Skeletal muscle satellite cell (primary cell): ENCODE measurements at regions not wholly inside any gene's neighbourhood (a gene's known extent, or its start where the extent isn't known, plus 50 kb on each side); places are given as distances from the start of the nearest gene placed in this dataset.

Experiments used
- H3K27me3 ChIP-seq: 2 replicates; pipeline ENCODE4 v1.7.0; 2013; ENCODE audit warnings: low read length; ENCODE audit not compliant: control insufficient read depth, insufficient read depth
- H3K36me3 ChIP-seq: 2 replicates; pipeline ENCODE4 v1.7.0; 2013; ENCODE audit warnings: mild to moderate bottlenecking, control low read depth, low read length; ENCODE audit not compliant: insufficient read depth
- H3K4me1 ChIP-seq: 2 replicates; pipeline ENCODE4 v1.7.0; 2013; ENCODE audit warnings: low read length; ENCODE audit not compliant: control insufficient read depth, insufficient read depth
- H3K4me2 ChIP-seq: 2 replicates; pipeline ENCODE4 v1.7.0; 2013; ENCODE audit warnings: mild to moderate bottlenecking, low read length
- H3K4me3 ChIP-seq: 2 replicates; pipeline ENCODE4 v1.7.0; 2013; ENCODE audit warnings: low read length
- H3K9ac ChIP-seq: 2 replicates; pipeline ENCODE4 v1.7.0; 2013; ENCODE audit warnings: mild to moderate bottlenecking, low read depth, low read length, moderate library complexity
- H3K9me3 ChIP-seq: replicated peaks from 2 replicates; pipeline ENCODE4 v1.7.0; 2013; ENCODE audit warnings: mild to moderate bottlenecking, control low read depth, low read length

GRCh38 chr12:28622406-28622805, 432.1 kb downstream of the CCDC91 start:
- H3K4me1 ChIP-seq = no peaks in the 10 kb centered on the region
- peaks cover 6% of the 10 kb centered on the region for H3K27me3 ChIP-seq
- H3K4me3 ChIP-seq = no peak overlapping the region
- no peaks in the 10 kb centered on the region for H3K9me3 ChIP-seq
- H3K9ac ChIP-seq = no peak overlapping the region
- no peaks in the 10 kb centered on the region for H3K36me3 ChIP-seq
- no peak overlapping the region for H3K4me2 ChIP-seq

DNA sequence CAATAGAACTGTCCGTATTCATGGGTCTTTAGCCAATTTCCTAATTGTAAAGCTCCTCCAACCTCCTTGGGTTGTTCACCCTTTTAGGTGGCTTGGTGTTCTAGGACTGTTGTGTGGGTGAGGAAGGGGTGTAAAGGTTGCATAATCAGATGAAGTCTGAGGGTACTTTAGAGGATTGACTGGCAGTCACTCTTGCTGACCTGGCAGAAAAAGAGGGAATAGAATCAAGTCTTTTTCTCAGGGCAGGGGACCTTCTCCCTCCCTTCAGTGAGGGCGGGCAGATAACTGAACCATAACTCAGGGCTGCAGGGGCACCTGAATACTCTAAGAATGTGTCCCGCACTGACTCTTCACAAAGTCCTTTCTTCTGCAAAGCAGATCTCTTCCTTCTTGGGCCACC, 436.2 kb downstream of the CCDC91 start:
- H3K36me3 ChIP-seq = no peaks in the 10 kb centered on the region
- no peak overlapping the region for H3K4me2 ChIP-seq
- no peaks in the 10 kb centered on the region for H3K9me3 ChIP-seq
- H3K27me3 ChIP-seq = peaks cover 15% of the 10 kb centered on the region
- no peak overlapping the region for H3K9ac ChIP-seq
- no peaks in the 10 kb centered on the region for H3K4me1 ChIP-seq
- H3K4me3 ChIP-seq = no peak overlapping the region

- no peak overlapping the region for H3K9ac ChIP-seq
- no peak overlapping the region for H3K4me3 ChIP-seq
- no peaks in the 10 kb centered on the region for H3K36me3 ChIP-seq
- H3K27me3 ChIP-seq = peaks cover 15% of the 10 kb centered on the region
- H3K4me2 ChIP-seq = no peak overlapping the region
- no peaks in the 10 kb centered on the region for H3K4me1 ChIP-seq
- H3K9me3 ChIP-seq = no peaks in the 10 kb centered on the region
Observed at GRCh38 chr12:28629691-28630090, 439.4 kb downstream of the CCDC91 start.

DNA sequence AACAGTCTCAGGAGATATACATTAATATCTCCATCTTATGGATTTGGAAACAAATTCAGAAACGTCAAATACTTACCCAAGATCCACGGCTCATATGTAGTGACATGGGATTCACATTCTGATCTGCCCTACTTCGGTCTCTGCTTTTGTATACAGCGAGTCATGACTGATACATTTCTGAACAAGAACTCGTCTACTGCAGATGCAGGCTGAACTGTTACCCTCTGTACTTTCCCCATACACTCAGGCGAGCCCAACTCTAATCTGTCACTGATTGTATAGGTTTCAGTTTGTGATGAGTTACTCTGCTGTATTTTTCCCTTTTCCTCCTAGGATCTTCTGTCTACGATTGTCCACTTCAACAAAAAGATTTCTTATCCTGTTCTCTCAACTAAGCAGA, 441.6 kb downstream of the CCDC91 start:
- Histone ChIP-seq H3K36me3 (no peaks in the 10 kb centered on the region), H3K4me3 (no peak overlapping the region), H3K9ac (no peak overlapping the region), H3K27me3 (peaks cover 9% of the 10 kb centered on the region), H3K9me3 (no peaks in the 10 kb centered on the region), H3K4me1 (no peaks in the 10 kb centered on the region), H3K4me2 (no peak overlapping the region)

- no peaks in the 10 kb centered on the region for H3K27me3 ChIP-seq
- H3K4me2 ChIP-seq = no peak overlapping the region
- no peak overlapping the region for H3K9ac ChIP-seq
- H3K9me3 ChIP-seq = no peaks in the 10 kb centered on the region
- no peaks in the 10 kb centered on the region for H3K36me3 ChIP-seq
- no peak overlapping the region for H3K4me3 ChIP-seq
- no peaks in the 10 kb centered on the region for H3K4me1 ChIP-seq
Observed at GRCh38 chr12:28640519-28640918, 450.3 kb downstream of the CCDC91 start.

- Histone ChIP-seq H3K36me3 (no peaks in the 10 kb centered on the region), H3K4me3 (no peak overlapping the region), H3K9me3 (no peaks in the 10 kb centered on the region), H3K4me2 (no peak overlapping the region), H3K27me3 (no peaks in the 10 kb centered on the region), H3K4me1 (no peaks in the 10 kb centered on the region), H3K9ac (no peak overlapping the region)
Observed at GRCh38 chr12:28645436-28645835, 455.2 kb downstream of the CCDC91 start.

- Histone ChIP-seq H3K36me3 (no peaks in the 10 kb centered on the region), H3K4me1 (no peaks in the 10 kb centered on the region), H3K9ac (no peak overlapping the region), H3K4me3 (no peak overlapping the region), H3K9me3 (no peaks in the 10 kb centered on the region), H3K27me3 (no peaks in the 10 kb centered on the region), H3K4me2 (no peak overlapping the region)
Observed at GRCh38 chr12:28645891-28646290, 455.6 kb downstream of the CCDC91 start.

DNA sequence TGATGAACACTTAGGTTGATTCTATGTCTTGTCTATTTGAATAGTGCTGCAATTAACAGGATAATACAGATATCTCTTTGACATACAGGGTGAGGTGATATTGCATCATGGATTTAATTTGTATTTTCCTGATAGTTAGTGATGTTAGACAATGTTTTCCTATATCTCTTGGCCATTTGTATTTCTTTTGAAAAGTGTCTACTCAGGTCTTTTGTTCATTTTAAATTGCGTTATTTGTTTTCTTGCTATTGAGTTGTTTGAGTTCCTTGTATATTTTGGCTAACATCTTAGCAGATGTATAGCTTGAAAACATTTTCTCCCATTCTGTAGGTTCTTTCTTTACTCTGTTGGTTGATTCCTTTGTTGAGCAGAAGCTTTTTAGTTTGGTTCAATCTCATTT, 460.6 kb downstream of the CCDC91 start:
- Histone ChIP-seq H3K9ac (no peak overlapping the region), H3K36me3 (no peaks in the 10 kb centered on the region), H3K4me1 (no peaks in the 10 kb centered on the region), H3K27me3 (no peaks in the 10 kb centered on the region), H3K9me3 (no peaks in the 10 kb centered on the region), H3K4me3 (no peak overlapping the region), H3K4me2 (no peak overlapping the region)

GRCh38 chr12:28652239-28652638, 462.0 kb downstream of the CCDC91 start:
- H3K9ac ChIP-seq = no peak overlapping the region

DNA sequence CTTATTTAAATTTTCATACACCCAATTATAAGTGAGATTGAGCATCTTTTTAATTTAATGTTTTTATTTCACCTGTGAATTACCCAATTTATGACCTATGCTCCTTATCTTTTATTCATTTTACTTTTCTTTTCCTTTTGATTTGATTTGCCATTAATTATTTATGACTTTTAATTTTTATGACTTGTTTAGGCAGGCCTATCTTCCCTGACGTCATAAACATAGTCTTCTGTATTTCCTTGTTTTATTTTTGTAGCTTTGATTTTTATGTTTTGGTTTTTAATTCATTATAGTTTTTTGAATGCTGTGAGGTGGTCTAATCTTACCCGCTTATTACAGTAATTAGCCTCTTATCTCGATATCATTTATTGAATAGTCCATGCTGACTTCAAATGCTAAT, 467.1 kb upstream of the FAR2 start:
- Histone ChIP-seq H3K27me3 (no peaks in the 10 kb centered on the region), H3K4me3 (no peak overlapping the region), H3K4me2 (no peak overlapping the region), H3K9me3 (no peaks in the 10 kb centered on the region), H3K9ac (no peak overlapping the region), H3K36me3 (no peaks in the 10 kb centered on the region), H3K4me1 (no peaks in the 10 kb centered on the region)

More at GRCh38 chr12:28652239-28652638, 462.0 kb downstream of the CCDC91 start:
- H3K36me3 ChIP-seq = no peaks in the 10 kb centered on the region
- H3K27me3 ChIP-seq = no peaks in the 10 kb centered on the region
- H3K9me3 ChIP-seq = no peaks in the 10 kb centered on the region
- no peak overlapping the region for H3K4me3 ChIP-seq
- H3K4me2 ChIP-seq = no peak overlapping the region
- H3K4me1 ChIP-seq = no peaks in the 10 kb centered on the region

DNA sequence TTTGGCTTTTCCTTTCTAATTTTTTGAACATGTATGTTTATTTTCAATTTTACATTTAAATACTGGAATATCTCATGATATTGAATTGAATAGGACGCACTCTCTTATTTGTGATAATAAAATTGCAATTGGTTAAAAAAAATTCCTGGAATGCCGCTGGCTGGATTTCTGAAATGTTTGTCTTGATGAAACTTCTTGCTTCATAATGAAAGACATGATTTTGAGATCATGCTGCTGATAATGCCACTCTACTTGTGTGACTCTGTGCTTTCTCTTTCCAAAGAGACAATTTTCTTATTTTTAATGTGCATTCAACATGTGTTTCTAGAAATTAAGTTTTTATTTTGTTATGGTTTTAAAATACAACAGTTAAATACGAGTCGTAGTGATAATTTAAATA, 465.7 kb upstream of the FAR2 start:
- Histone ChIP-seq H3K4me2 (no peak overlapping the region), H3K9ac (no peak overlapping the region), H3K4me1 (no peaks in the 10 kb centered on the region), H3K36me3 (no peaks in the 10 kb centered on the region), H3K27me3 (no peaks in the 10 kb centered on the region), H3K9me3 (no peaks in the 10 kb centered on the region), H3K4me3 (no peak overlapping the region)

DNA sequence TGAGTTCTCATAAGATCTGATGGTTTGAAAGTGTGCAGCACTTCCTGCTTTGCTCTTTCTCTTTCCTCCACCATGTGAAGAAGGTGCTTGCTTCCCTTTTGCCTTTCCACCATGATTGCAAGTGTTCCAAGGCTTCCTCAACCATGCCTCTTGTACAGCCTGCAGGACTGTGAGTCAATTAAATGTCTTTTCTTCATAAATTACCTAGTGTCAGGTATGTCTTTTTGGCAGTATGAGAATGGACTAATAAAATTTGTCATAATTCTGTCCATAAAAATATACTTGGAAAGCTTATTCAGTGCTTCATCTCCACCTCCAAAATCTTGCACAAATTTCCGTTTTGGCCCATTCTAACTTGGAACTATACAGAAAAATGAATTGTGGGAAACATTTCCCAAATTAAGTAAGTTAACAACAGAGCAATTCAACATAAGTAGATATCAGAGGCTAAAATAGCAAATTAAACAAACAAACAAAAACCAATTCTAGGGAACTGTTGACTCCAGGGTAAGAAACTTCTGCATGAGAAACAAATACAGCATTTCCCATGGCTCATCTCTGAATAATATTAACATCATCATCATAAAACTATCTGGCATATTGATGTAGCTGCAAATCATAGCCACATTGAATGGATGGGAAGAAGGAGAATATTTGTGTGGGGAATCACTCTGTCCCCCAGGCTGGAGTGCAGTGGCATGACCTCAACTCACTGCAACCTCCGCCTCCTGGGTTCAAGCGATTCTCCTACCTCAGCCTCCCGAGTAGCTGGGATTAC, 459.5 kb upstream of the FAR2 start:
- H3K4me1 ChIP-seq = no peaks in the 10 kb centered on the region
- H3K9me3 ChIP-seq = no peaks in the 10 kb centered on the region
- H3K9ac ChIP-seq = no peak overlapping the region
- H3K4me3 ChIP-seq = no peak overlapping the region
- H3K27me3 ChIP-seq = no peaks in the 10 kb centered on the region
- no peak overlapping the region for H3K4me2 ChIP-seq
- H3K36me3 ChIP-seq = no peaks in the 10 kb centered on the region
